Psoas muscle (tissue), 7 donors: ENCODE measurements at regions not wholly inside any gene's neighbourhood (a gene's known extent, or its start where the extent isn't known, plus 50 kb on each side); places are given as distances from the start of the nearest gene placed in this dataset.

Experiments used
- ATAC-seq, 4 donors: fragments of 200-7000 bp; cut with Tn5 transposase; one replicate each; pipeline ENCODE4 v1.9.1; 2020; ENCODE audit warnings: moderate library complexity in 3 of 4, mild to moderate bottlenecking in 2 of 4
- DNase-seq, 2 donors: peaks; one replicate each; pipeline ENCODE4 v3.0.0-alpha.2; 2020
- H3K27ac ChIP-seq: fragments of 200-600 bp; one replicate; pipeline ENCODE4 v1.8.0; 2022
- H3K27me3 ChIP-seq, 3 donors: fragments of 200-600 bp in 1 of 3; one replicate each; pipeline versions ENCODE4 v1.6.1 to v1.8.0; 2013 to 2022; ENCODE audit warnings: low read length in 2 of 3, mild to moderate bottlenecking in 2 of 3, moderate library complexity in 1 of 3; ENCODE audit not compliant: insufficient read depth in 3 of 3
- H3K36me3 ChIP-seq, 2 donors: fragments of 200-600 bp in 1 of 2; one replicate each; pipeline versions ENCODE4 v1.6.1 to v1.8.0; 2013 to 2022; ENCODE audit warnings: low read depth in 1 of 2, mild to moderate bottlenecking in 1 of 2, moderate library complexity in 1 of 2; ENCODE audit not compliant: insufficient read depth in 1 of 2
- H3K4me1 ChIP-seq: fragments of 200-600 bp; one replicate; pipeline ENCODE4 v1.8.0; 2022
- H3K4me3 ChIP-seq: fragments of 200-600 bp; one replicate; pipeline ENCODE4 v1.8.0; 2022; ENCODE audit warnings: mild to moderate bottlenecking
- H3K9me3 ChIP-seq: fragments of 200-600 bp; one replicate; pipeline ENCODE4 v1.8.0; 2022
- CTCF ChIP-seq: fragments of 200-600 bp; IDR thresholded peaks from one replicate; pipeline ENCODE4 v1.8.0; 2022; ENCODE audit warnings: antibody characterized with exemption
- WGBS, 3 donors: extraction: QIAGEN DNeasy Blood & Tissue Kit; methylation state at CpG; one replicate each; pipeline versions ENCODE4 v1.1.6 to v1.1.7; 2013; 5-methylcytosine and 5-hydroxymethylcytosine counted together
- intact Hi-C, 2 donors: fragments of 100-400 bp; cut with DNase I; formaldehyde crosslinking; loops; one replicate each; pipeline versions ENCODE4 v1.11.0 to v1.14.2; 2022
- donor health status: healthy with polysubstance abuse.
- donor health status: DM: no; HTN: no; CAD: no; lungs with moderate emphysema.
- donor health status: Bipolar disorder and iron deficiency.
- donor health status: healthy.
- donor health status: DM: yes; HTN: yes; CAD: no.
- donor health status: DM: no; HTN: no; CAD: no.
- donor health status: DM: yes; HTN: yes; CAD: no.

GRCh38 chr16:61263400-61263799 is 772.8 kb downstream of the CDH8 start:
- Histone ChIP-seq H3K9me3 (no peaks in the 10 kb centered on the region), H3K4me3 (no peak overlapping the region), H3K27me3 (no peaks in the 10 kb centered on the region), H3K4me1 (no peaks in the 10 kb centered on the region), H3K27ac (no peak overlapping the region), H3K36me3 (no peaks in the 10 kb centered on the region)
- ATAC-seq (no peak), DNase-seq (no peak)
- TF ChIP-seq CTCF, result no peak
- WGBS, 3 donors, result 92 to 98% (median 95%) methylated on average over 1 of the region's 1 CpG
- intact Hi-C loops, result no loop called here

- Histone ChIP-seq H3K4me1 (no peaks in the 10 kb centered on the region), H3K36me3 (no peaks in the 10 kb centered on the region), H3K9me3 (no peaks in the 10 kb centered on the region), H3K4me3 (no peak overlapping the region), H3K27ac (no peak overlapping the region), H3K27me3 (no peaks in the 10 kb centered on the region)
- no peak for ATAC-seq
- 88 to 92% (median 91%) methylated on average over 3 of the region's 3 CpGs for WGBS, 3 donors
- TF ChIP-seq CTCF, result no peak
- no peak for DNase-seq
- intact Hi-C loops, result no loop called here
Observed at GRCh38 chr16:61261315-61261714, 774.9 kb downstream of the CDH8 start.

- H3K36me3 ChIP-seq, result no peaks in the 10 kb centered on the region
- H3K27me3 ChIP-seq, result no peaks in the 10 kb centered on the region
- intact Hi-C loops, result no loop called here
- H3K9me3 ChIP-seq, result no peaks in the 10 kb centered on the region
- no peak overlapping the region for H3K27ac ChIP-seq
- WGBS, 3 donors, result 86 to 96% (median 95%) methylated on average over 1 of the region's 1 CpG
- ATAC-seq, result no peak
- no peak overlapping the region for H3K4me3 ChIP-seq
- TF ChIP-seq CTCF, result no peak
- no peak for DNase-seq
- no peaks in the 10 kb centered on the region for H3K4me1 ChIP-seq
Observed at GRCh38 chr16:61246592-61246991, 789.6 kb downstream of the CDH8 start.

- H3K27me3 ChIP-seq, result no peaks in the 10 kb centered on the region
- no peaks in the 10 kb centered on the region for H3K9me3 ChIP-seq
- no peak overlapping the region for H3K4me3 ChIP-seq
- H3K4me1 ChIP-seq, result no peaks in the 10 kb centered on the region
- no peak for DNase-seq
- H3K36me3 ChIP-seq, result no peaks in the 10 kb centered on the region
- TF ChIP-seq CTCF, result no peak
- WGBS, 3 donors, result 79 to 83% (median 83%) methylated on average over 5 of the region's 5 CpGs
- H3K27ac ChIP-seq, result no peak overlapping the region
- intact Hi-C loops, result no loop called here
- ATAC-seq, result no peak
Observed at GRCh38 chr16:61243954-61244353, 792.3 kb downstream of the CDH8 start.

GRCh38 chr16:61237884-61238485 is 798.3 kb downstream of the CDH8 start:
- intact Hi-C loops, result no loop called here
- no peak for ATAC-seq
- Histone ChIP-seq H3K9me3 (no peaks in the 10 kb centered on the region), H3K36me3 (no peaks in the 10 kb centered on the region), H3K27me3 (no peaks in the 10 kb centered on the region), H3K4me3 (no peak overlapping the region), H3K27ac (no peak overlapping the region), H3K4me1 (no peaks in the 10 kb centered on the region)
- DNase-seq, result no peak
- WGBS, 3 donors, result 56 to 74% (median 64%) methylated on average over 9 of the region's 9 CpGs
- no peak for TF ChIP-seq CTCF
